ENCODE measurements at regions not wholly inside any gene's neighbourhood (a gene's known extent, or its start where the extent isn't known, plus 50 kb on each side); places are given as distances from the start of the nearest gene placed in this dataset.

GRCh38 chr3:90253131-90253530 lies 1145.7 kb downstream of the EPHA3 start:
- TF ChIP-seq CTCF (IDR thresholded peaks at IDR 0.05; ENCODE audit: insufficient read depth, low read length) = no peak
- no peak for TF ChIP-seq SPI1 (IDR thresholded peaks at IDR 0.05; ENCODE audit: borderline replicate concordance, low read depth)
- no peak for TF ChIP-seq REST (IDR thresholded peaks at IDR 0.05; ENCODE audit: insufficient replicate concordance, low read depth)
- no peak for TF ChIP-seq POLR2AphosphoS5 (IDR thresholded peaks at IDR 0.05; ENCODE audit: low read depth)
- TF ChIP-seq GABPA (IDR thresholded peaks at IDR 0.05; ENCODE audit: low read depth) = no peak
